ENCODE measurements at regions not wholly inside any gene's neighbourhood (a gene's known extent, or its start where the extent isn't known, plus 50 kb on each side); places are given as distances from the start of the nearest gene placed in this dataset.

DNA sequence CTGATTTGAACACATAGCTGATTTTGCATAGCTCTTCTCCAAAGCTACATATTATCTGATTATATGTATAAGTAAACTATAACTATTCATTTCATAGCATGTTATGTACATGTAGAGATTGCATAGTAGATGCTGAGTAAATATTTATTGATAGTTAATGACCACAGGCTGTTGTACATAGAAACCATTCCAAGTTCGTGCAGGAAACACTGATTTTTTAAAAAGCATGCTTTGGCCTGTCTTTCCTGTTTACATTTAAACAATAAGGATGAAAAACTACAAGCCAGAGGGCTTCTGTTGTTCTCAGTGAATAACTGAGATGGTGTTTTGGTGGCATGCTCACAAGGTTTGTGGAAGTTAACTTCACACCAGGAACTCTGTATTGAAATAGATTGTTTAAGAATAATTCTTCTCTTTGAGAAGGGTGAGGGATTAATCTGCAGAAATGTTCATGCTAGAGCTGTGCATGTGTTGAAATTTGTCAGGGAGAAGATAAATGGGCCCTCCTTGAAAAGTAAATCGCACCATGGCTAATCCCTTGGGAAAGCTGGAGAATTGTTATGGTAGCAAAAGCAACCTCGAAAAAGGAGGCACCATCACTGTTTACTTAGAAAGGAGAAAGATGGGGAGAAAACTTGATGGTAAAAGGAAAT lies 120.2 kb upstream of the SP8 start:
- TF ChIP-seq, protein P1, sequence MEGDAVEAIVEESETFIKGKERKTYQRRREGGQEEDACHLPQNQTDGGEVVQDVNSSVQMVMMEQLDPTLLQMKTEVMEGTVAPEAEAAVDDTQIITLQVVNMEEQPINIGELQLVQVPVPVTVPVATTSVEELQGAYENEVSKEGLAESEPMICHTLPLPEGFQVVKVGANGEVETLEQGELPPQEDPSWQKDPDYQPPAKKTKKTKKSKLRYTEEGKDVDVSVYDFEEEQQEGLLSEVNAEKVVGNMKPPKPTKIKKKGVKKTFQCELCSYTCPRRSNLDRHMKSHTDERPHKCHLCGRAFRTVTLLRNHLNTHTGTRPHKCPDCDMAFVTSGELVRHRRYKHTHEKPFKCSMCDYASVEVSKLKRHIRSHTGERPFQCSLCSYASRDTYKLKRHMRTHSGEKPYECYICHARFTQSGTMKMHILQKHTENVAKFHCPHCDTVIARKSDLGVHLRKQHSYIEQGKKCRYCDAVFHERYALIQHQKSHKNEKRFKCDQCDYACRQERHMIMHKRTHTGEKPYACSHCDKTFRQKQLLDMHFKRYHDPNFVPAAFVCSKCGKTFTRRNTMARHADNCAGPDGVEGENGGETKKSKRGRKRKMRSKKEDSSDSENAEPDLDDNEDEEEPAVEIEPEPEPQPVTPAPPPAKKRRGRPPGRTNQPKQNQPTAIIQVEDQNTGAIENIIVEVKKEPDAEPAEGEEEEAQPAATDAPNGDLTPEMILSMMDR (IDR thresholded peaks at IDR 0.05) = no peak
- no peak for TF ChIP-seq POLR2A (IDR thresholded peaks at IDR 0.05)
